SK-N-SH (cell line): ENCODE measurements at regions not wholly inside any gene's neighbourhood (a gene's known extent, or its start where the extent isn't known, plus 50 kb on each side); places are given as distances from the start of the nearest gene placed in this dataset.

ENCODE experiments used
- CTCF ChIA-PET: fragments of 300-600, 350-600 bp; formaldehyde crosslinking; extraction: SDS; loops from one replicate; lab custom pipeline; 2021; lab: Yijun Ruan, JAX
- POLR2A ChIA-PET: fragments of 350-600 bp; sonication (Branson Sonifier 250); formaldehyde crosslinking; extraction: SDS; loops from one replicate; lab custom pipeline; 2020; ENCODE audit warnings: antibody characterized with exemption, inconsistent platforms; lab: Yijun Ruan, JAX
- DNase-seq: peaks from one replicate; pipeline ENCODE4 v3.0.0; 2012
- H2AFZ ChIP-seq: fragments of 200-600 bp; sonication (generic); 2 replicates; pipeline ENCODE4 v1.8.1; 2016; ENCODE audit warnings: antibody characterized with exemption, mild to moderate bottlenecking, low read depth
- H3F3A ChIP-seq: fragments of 200-600 bp; sonication (generic); replicated peaks from 2 replicates; pipeline ENCODE3; 2016; ENCODE audit warnings: antibody characterized with exemption, mild to moderate bottlenecking; ENCODE audit not compliant: insufficient read depth
- H3K27ac ChIP-seq, 2 experiments: fragments of 200-500 bp in 1 of 2; fragments of 200-600 bp in 1 of 2; sonication (Bioruptor generic) in 1 of 2; sonication (generic), shearing (Covaris generic) in 1 of 2; 2 replicates each; pipeline versions ENCODE4 v1.5.1 to v1.6.1; 2014 to 2016; ENCODE audit warnings: low read depth in 2 of 2, inconsistent platforms in 1 of 2, low read length in 1 of 2, mild to moderate bottlenecking in 1 of 2, mixed read lengths in 1 of 2
- H3K27me3 ChIP-seq: fragments of 200-600 bp; sonication (generic), shearing (Covaris generic); 2 replicates; pipeline ENCODE4 v1.6.1; 2016; ENCODE audit warnings: mixed run types; ENCODE audit not compliant: insufficient read depth
- H3K36me3 ChIP-seq, 2 experiments: fragments of 200-500 bp in 1 of 2; fragments of 200-600 bp in 1 of 2; sonication (Bioruptor generic) in 1 of 2; sonication (generic) in 1 of 2; replicated peaks in 1 of 2; 2 replicates each; pipeline versions ENCODE3 to v1.5.1; 2014 to 2016; ENCODE audit warnings: low read length in 1 of 2, mild to moderate bottlenecking in 1 of 2; ENCODE audit not compliant: insufficient read depth in 2 of 2, control insufficient read depth in 1 of 2
- H3K4me1 ChIP-seq, 2 experiments: fragments of 200-500 bp in 1 of 2; fragments of 200-600 bp in 1 of 2; sonication (Bioruptor generic) in 1 of 2; sonication (generic), shearing (Covaris generic) in 1 of 2; 2 replicates each; pipeline versions ENCODE4 v1.5.1 to v1.6.1; 2014 to 2016; ENCODE audit warnings: low read depth in 1 of 2, low read length in 1 of 2, mixed run types in 1 of 2; ENCODE audit not compliant: insufficient read depth in 2 of 2, control insufficient read depth in 1 of 2
- H3K4me2 ChIP-seq: fragments of 200-600 bp; sonication (generic), shearing (Covaris generic); 2 replicates; pipeline ENCODE4 v1.6.1; 2017; ENCODE audit warnings: mixed run types
- H3K4me3 ChIP-seq, 2 experiments: fragments of 200-500 bp in 1 of 2; fragments of 200-600 bp in 1 of 2; sonication (Bioruptor generic) in 1 of 2; sonication (generic), shearing (Covaris generic) in 1 of 2; 2 replicates each; pipeline versions ENCODE4 v1.5.1 to v1.8.1; 2014 to 2016; ENCODE audit warnings: low read depth in 2 of 2, inconsistent platforms in 1 of 2, low read length in 1 of 2, mild to moderate bottlenecking in 1 of 2, mixed read lengths in 1 of 2, moderate library complexity in 1 of 2
- H3K79me2 ChIP-seq: fragments of 200-600 bp; sonication (generic); 2 replicates; pipeline ENCODE4 v1.8.1; 2017; ENCODE audit warnings: mild to moderate bottlenecking; ENCODE audit not compliant: insufficient read depth
- H3K9ac ChIP-seq: fragments of 200-600 bp; sonication (generic); 2 replicates; pipeline ENCODE4 v1.6.1; 2017; ENCODE audit warnings: mixed run types
- H3K9me2 ChIP-seq: fragments of 200-600 bp; sonication (generic); 2 replicates; pipeline ENCODE4 v1.6.1; 2017; ENCODE audit warnings: mixed run types
- H3K9me3 ChIP-seq: fragments of 200-600 bp; sonication (generic); 2 replicates; pipeline ENCODE4 v1.6.1; 2017; ENCODE audit warnings: mixed run types, mild to moderate bottlenecking, moderate library complexity
- H4K20me1 ChIP-seq: fragments of 200-600 bp; sonication (generic); 2 replicates; pipeline ENCODE4 v1.6.1; 2017; ENCODE audit warnings: mild to moderate bottlenecking, mixed run types; ENCODE audit not compliant: insufficient read depth
- ELF1 ChIP-seq: IDR thresholded peaks from 2 replicates; pipeline ENCODE4 v1.4.0; 2012
- EP300 ChIP-seq, 2 experiments: IDR thresholded peaks; 2 replicates each; pipeline versions ENCODE4 v1.4.0 to v1.6.1; 2012; ENCODE audit warnings: borderline replicate concordance in 1 of 2, low read depth in 1 of 2, low read length in 1 of 2
- FOSL2 ChIP-seq: IDR thresholded peaks from 2 replicates; pipeline ENCODE4 v1.4.0; 2012; ENCODE audit warnings: low read depth, mild to moderate bottlenecking, moderate library complexity, borderline replicate concordance
- FOXJ3 ChIP-seq: sonication (generic); formaldehyde crosslinking; IDR thresholded peaks from 2 replicates; pipeline ENCODE4 v1.5.1; 2020; ENCODE audit warnings: mild to moderate bottlenecking, missing genetic modification reagents
- GABPA ChIP-seq: IDR thresholded peaks from 2 replicates; pipeline ENCODE4 v1.4.0; 2012; ENCODE audit warnings: low read depth, mild to moderate bottlenecking
- JUND ChIP-seq: IDR thresholded peaks from 2 replicates; pipeline ENCODE4 v1.4.0; 2012
- MXI1 ChIP-seq: IDR thresholded peaks from 2 replicates; pipeline ENCODE4 v1.6.1; 2012; ENCODE audit warnings: mild to moderate bottlenecking, low read depth, low read length, improper control_type of control experiment
- NFIC ChIP-seq: IDR thresholded peaks from 2 replicates; pipeline ENCODE4 v1.4.0; 2012; ENCODE audit warnings: borderline replicate concordance
- NRF1 ChIP-seq: IDR thresholded peaks from 2 replicates; pipeline ENCODE4 v1.6.1; 2012; ENCODE audit warnings: low read depth, mild to moderate bottlenecking, low read length
- RCOR1 ChIP-seq: fragments of 150-350 bp; IDR thresholded peaks from 2 replicates; pipeline ENCODE4 v1.6.1; 2017; ENCODE audit warnings: antibody characterized with exemption, low read length
- REST ChIP-seq: IDR thresholded peaks from 2 replicates; pipeline ENCODE4 v1.6.1; 2012; ENCODE audit warnings: mild to moderate bottlenecking, low read depth, low read length, moderate library complexity
- RFX5 ChIP-seq: IDR thresholded peaks from 2 replicates; pipeline ENCODE4 v1.6.1; 2012; ENCODE audit warnings: mild to moderate bottlenecking, improper control_type of control experiment, low read length
- RXRA ChIP-seq: IDR thresholded peaks from 2 replicates; pipeline ENCODE4 v1.4.0; 2012; ENCODE audit warnings: low read depth, mild to moderate bottlenecking, borderline replicate concordance
- SMC3 ChIP-seq: IDR thresholded peaks from 2 replicates; pipeline ENCODE4 v1.6.1; 2012; ENCODE audit warnings: low read depth, low read length, improper control_type of control experiment
- TAF1 ChIP-seq: IDR thresholded peaks from 2 replicates; pipeline ENCODE4 v1.6.1; 2012; ENCODE audit warnings: low read depth, mild to moderate bottlenecking, low read length, moderate library complexity, borderline replicate concordance
- USF1 ChIP-seq: IDR thresholded peaks from 2 replicates; pipeline ENCODE4 v1.4.0; 2012; ENCODE audit warnings: low read depth, borderline replicate concordance
- WGBS: methylation state at CpG from one replicate; pipeline ENCODE4 v1.1.6; 2017; ENCODE audit warnings: low lambda C conversion rate; 5-methylcytosine and 5-hydroxymethylcytosine counted together
- TF ChIP-seq, protein P1 (sequence below): IDR thresholded peaks from 2 replicates; pipeline ENCODE4 v1.4.0; 2012; ENCODE audit warnings: low read depth, borderline replicate concordance
- TF ChIP-seq, protein P2 (sequence below): fragments of 150-350 bp; IDR thresholded peaks from 2 replicates; pipeline ENCODE4 v1.6.1; 2017; ENCODE audit warnings: antibody characterized with exemption, low read length, low read depth, borderline replicate concordance

GRCh38 chr2:53569957-53570727 lies 197.5 kb upstream of the CHAC2 start:
- ChIA-PET POLR2A (no interaction called here), CTCF (no interaction called here)
- no peak overlapping the region for H3K27ac ChIP-seq
- H3K4me2 ChIP-seq = no peak overlapping the region
- H4K20me1 ChIP-seq = no peaks in the 10 kb centered on the region
- no peaks in the 10 kb centered on the region for H3K9me2 ChIP-seq
- no peak overlapping the region for H3K4me3 ChIP-seq
- H2AFZ ChIP-seq = no peak overlapping the region
- no peaks in the 10 kb centered on the region for H3F3A ChIP-seq
- H3K79me2 ChIP-seq = no peaks in the 10 kb centered on the region
- no peaks in the 10 kb centered on the region for H3K36me3 ChIP-seq
- DNase-seq = no peak
- no peaks in the 10 kb centered on the region for H3K4me1 ChIP-seq
- TF ChIP-seq GABPA = no peak
- TF ChIP-seq EP300 (IDR thresholded peaks at IDR 0.05; ENCODE audit: borderline replicate concordance in 1 of 2, low read depth in 1 of 2, low read length in 1 of 2) = no peak
- no peak for TF ChIP-seq NRF1
- TF ChIP-seq REST = no peak
- TF ChIP-seq MXI1 = no peak
- no peak for TF ChIP-seq JUND
- no peak for TF ChIP-seq RCOR1
- TF ChIP-seq USF1 = no peak
- WGBS = 71% methylated on average over 14 of the region's 14 CpGs
- H3K27me3 ChIP-seq = no peaks in the 10 kb centered on the region; the same call in 1 of the 2 replicates
- H3K9me3 ChIP-seq = no peaks in the 10 kb centered on the region
- no peak overlapping the region for H3K9ac ChIP-seq

GRCh38 chr2:53568469-53568868 lies 199.1 kb upstream of the CHAC2 start:
- Histone ChIP-seq H3K9me2 (no peaks in the 10 kb centered on the region), H3K9me3 (no peaks in the 10 kb centered on the region), H3K4me1 (no peaks in the 10 kb centered on the region), H3K27me3 (no peaks in the 10 kb centered on the region; the same call in 1 of the 2 replicates), H3K4me3 (peak overlapping the region; percentile 28 to 36; a peak in 2 of 4 replicates), H3K36me3 (no peaks in the 10 kb centered on the region), H3F3A (no peaks in the 10 kb centered on the region), H3K79me2 (no peaks in the 10 kb centered on the region), H3K4me2 (peak overlapping the region; percentile 63; the same call in 1 of the 2 replicates), H3K27ac (no peak overlapping the region), H4K20me1 (no peaks in the 10 kb centered on the region), H3K9ac (no peak overlapping the region), H2AFZ (peak overlapping the region; percentile 38)
- WGBS = 2% methylated on average over 4 of the region's 4 CpGs
- POLR2A ChIA-PET = no interaction called here
- TF ChIP-seq NFIC (no peak), RFX5 (no peak), RXRA (no peak), EP300 (IDR thresholded peaks at IDR 0.05; ENCODE audit: borderline replicate concordance in 1 of 2, low read depth in 1 of 2, low read length in 1 of 2) (no peak), GABPA (no peak), ELF1 (no peak), SMC3 (no peak), TAF1 (no peak), FOXJ3 (no peak), FOSL2 (no peak)
- TF ChIP-seq, protein P1, sequence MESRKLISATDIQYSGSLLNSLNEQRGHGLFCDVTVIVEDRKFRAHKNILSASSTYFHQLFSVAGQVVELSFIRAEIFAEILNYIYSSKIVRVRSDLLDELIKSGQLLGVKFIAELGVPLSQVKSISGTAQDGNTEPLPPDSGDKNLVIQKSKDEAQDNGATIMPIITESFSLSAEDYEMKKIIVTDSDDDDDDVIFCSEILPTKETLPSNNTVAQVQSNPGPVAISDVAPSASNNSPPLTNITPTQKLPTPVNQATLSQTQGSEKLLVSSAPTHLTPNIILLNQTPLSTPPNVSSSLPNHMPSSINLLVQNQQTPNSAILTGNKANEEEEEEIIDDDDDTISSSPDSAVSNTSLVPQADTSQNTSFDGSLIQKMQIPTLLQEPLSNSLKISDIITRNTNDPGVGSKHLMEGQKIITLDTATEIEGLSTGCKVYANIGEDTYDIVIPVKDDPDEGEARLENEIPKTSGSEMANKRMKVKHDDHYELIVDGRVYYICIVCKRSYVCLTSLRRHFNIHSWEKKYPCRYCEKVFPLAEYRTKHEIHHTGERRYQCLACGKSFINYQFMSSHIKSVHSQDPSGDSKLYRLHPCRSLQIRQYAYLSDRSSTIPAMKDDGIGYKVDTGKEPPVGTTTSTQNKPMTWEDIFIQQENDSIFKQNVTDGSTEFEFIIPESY = no peak
- TF ChIP-seq, protein P2, sequence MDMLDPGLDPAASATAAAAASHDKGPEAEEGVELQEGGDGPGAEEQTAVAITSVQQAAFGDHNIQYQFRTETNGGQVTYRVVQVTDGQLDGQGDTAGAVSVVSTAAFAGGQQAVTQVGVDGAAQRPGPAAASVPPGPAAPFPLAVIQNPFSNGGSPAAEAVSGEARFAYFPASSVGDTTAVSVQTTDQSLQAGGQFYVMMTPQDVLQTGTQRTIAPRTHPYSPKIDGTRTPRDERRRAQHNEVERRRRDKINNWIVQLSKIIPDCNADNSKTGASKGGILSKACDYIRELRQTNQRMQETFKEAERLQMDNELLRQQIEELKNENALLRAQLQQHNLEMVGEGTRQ = no peak
- CTCF ChIA-PET = no interaction called here
- no peak for DNase-seq
